GM12873 (cell line): ENCODE measurements at regions not wholly inside any gene's neighbourhood (a gene's known extent, or its start where the extent isn't known, plus 50 kb on each side); places are given as distances from the start of the nearest gene placed in this dataset.

Source experiments
- TF ChIP-seq, protein P1 (sequence below): IDR thresholded peaks from 2 replicates; pipeline ENCODE4 v1.5.1; 2012; ENCODE audit warnings: low read depth, mild to moderate bottlenecking, moderate library complexity, low read length, control low read depth; ENCODE audit not compliant: insufficient read depth; ENCODE audit errors: missing control alignments

DNA sequence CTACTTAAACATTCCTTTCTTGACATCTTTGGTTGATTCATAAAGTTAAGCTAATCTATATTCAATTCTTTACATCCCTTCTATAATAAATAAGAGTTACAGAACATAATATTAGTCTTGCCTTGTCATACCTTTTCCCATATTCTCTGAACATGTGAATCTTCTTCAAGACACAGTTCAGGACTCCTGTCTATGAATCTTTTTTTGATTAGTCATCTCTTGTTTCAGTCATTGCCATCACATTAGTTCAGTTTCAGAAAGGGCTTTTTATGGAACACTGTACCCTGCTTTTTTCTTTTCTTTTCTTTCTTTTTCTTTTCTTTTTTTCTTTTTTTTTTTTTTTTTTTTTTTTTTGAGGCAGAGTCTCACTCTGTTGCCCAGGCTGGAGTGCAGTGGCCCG, 181.2 kb downstream of the UBE2E3 start:
- TF ChIP-seq, protein P1, sequence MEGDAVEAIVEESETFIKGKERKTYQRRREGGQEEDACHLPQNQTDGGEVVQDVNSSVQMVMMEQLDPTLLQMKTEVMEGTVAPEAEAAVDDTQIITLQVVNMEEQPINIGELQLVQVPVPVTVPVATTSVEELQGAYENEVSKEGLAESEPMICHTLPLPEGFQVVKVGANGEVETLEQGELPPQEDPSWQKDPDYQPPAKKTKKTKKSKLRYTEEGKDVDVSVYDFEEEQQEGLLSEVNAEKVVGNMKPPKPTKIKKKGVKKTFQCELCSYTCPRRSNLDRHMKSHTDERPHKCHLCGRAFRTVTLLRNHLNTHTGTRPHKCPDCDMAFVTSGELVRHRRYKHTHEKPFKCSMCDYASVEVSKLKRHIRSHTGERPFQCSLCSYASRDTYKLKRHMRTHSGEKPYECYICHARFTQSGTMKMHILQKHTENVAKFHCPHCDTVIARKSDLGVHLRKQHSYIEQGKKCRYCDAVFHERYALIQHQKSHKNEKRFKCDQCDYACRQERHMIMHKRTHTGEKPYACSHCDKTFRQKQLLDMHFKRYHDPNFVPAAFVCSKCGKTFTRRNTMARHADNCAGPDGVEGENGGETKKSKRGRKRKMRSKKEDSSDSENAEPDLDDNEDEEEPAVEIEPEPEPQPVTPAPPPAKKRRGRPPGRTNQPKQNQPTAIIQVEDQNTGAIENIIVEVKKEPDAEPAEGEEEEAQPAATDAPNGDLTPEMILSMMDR, result no peak

- TF ChIP-seq, protein P1, result no peak
Measured at GRCh38 chr2:181163139-181163538, 182.7 kb downstream of the UBE2E3 start.

DNA sequence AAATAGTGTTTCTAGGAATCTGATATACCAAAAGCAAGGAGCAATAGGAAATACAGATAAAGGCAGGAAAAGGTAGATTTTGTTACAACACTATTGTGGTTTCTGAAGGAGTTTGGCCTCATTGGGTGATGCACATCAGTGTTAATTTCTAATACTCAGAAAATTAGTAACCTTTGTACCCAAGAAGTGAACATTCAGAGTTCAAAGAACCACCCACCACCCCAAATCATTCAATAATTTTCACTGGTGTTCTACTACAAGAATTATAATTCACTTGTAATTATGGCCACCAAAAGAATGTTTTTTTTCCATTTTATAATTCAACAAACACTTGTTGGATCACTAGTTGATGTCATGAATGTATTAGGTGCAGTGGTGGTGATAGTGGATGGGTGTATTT, 183.3 kb downstream of the UBE2E3 start:
- TF ChIP-seq, protein P1, result no peak

DNA sequence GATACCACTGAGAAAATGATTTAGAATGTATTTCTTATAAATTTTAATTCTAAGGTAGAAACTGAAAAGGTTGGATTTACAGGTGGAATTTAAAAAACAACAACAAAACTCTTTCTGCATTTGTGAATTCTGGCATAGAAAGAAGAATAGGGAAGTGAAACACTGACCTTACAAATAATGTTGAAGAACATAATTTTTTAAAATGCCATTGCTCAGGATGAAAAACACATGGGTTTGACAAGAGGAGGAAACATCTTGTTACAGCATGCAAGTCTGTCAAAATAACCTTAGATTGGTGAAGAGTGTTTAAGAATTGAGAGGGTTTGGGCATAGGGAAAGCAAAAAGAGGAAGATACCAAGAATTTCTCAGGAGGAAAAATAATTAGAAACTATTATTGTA, 184.3 kb downstream of the UBE2E3 start:
- TF ChIP-seq, protein P1, result no peak

DNA sequence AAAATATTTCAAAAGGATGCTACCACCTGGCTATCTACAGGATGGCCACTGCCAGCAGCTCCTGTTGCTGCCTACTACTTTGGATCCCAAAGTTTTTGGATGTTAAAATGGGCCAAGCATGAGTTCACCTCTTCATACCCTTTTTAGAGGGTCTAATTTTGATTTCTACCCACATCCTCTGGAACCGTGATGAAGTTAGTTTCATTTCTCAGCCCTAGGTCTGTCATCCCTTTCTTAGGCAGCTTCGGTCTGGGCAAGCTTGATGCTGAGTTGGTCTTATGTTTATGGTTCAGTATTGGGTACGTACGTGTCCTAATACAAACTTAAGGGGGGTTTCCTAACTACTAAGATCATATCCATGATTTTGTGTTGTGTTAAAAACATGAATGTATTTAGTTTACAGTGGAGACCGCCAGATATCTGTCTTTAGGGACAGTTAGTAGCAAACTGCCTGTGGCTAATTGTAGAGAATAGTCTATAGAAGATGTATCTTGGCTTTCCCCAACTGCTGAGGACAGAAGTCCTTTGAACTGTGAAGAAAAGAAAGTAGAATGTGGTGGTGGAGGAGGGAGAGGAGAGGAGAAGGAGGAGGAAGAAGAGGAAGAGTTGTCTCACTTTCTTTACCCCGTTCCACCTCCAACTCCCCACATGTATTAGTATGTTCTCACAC, 184.9 kb downstream of the UBE2E3 start:
- TF ChIP-seq, protein P1, result no peak

DNA sequence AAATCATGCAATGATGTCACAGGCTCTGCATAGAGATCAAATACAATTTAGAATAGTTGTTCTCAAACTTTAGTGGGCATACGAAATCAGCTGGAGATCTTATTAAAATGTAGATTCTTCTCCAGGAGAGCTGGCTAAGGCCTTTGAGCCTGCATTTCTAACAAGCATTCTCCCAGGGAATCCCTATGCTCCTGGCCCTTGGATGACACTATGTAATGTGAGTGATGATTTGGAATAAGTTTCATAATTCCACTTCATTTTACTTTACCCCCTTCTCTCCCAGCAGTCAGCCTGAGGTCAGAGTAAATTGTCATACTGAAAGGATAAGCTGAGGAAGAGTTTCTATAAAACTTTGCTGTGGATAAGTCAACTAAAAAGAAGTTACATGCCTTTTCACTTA, 189.1 kb downstream of the UBE2E3 start:
- TF ChIP-seq, protein P1, result no peak

GRCh38 chr2:181170256-181170655, 189.9 kb downstream of the UBE2E3 start:
- TF ChIP-seq, protein P1, result no peak

- TF ChIP-seq, protein P1, result no peak
Measured at GRCh38 chr2:181172676-181173075, 192.3 kb downstream of the UBE2E3 start.
